ENCODE measurements at regions not wholly inside any gene's neighbourhood (a gene's known extent, or its start where the extent isn't known, plus 50 kb on each side); places are given as distances from the start of the nearest gene placed in this dataset.

GRCh38 chr5:99035942-99036341 lies 107.1 kb upstream of the CHD1 start (continued):
- no peak for TF ChIP-seq CTCF (IDR thresholded peaks at IDR 0.05)
- TF ChIP-seq IRF2 (CRISPR knock-in tag; IDR thresholded peaks at IDR 0.05; ENCODE audit: borderline replicate concordance, low read depth): no peak
- TF ChIP-seq ZNF281 (CRISPR knock-in tag; IDR thresholded peaks at IDR 0.05): no peak
- TF ChIP-seq SOX15 (CRISPR knock-in tag; IDR thresholded peaks at IDR 0.05): no peak
- no peak for TF ChIP-seq USF1 (CRISPR knock-in tag; IDR thresholded peaks at IDR 0.05)
- TF ChIP-seq ETV6 (CRISPR knock-in tag; IDR thresholded peaks at IDR 0.05): no peak
- TF ChIP-seq PREB (CRISPR knock-in tag; IDR thresholded peaks at IDR 0.05; ENCODE audit: borderline replicate concordance): no peak
- TF ChIP-seq IRF1 (CRISPR knock-in tag; IDR thresholded peaks at IDR 0.05): no peak

GRCh38 chr5:99034336-99034735 lies 105.5 kb upstream of the CHD1 start:
- POLR2A ChIA-PET: no interaction called here
- no peak for DNase-seq (ENCODE audit: low spot score)
- CTCF ChIA-PET: no interaction called here

GRCh38 chr5:99033014-99033900 lies 104.5 kb upstream of the CHD1 start:
- DNase-seq (ENCODE audit: low spot score): no peak
- ATAC-seq: no peak
- ChIA-PET CTCF (interaction anchor here (0.6 to 1.2 kb wide), 7 partner anchors 28 to 128 kb away, joined by 3 to 5 read pairs (median 4); no protein-coding TSS in a partner anchor), POLR2A (interaction anchor here (0.6 to 1.0 kb wide), 2 partner anchors 261 to 265 kb away, joined by 3 read pairs; no protein-coding TSS in a partner anchor)
- Mint-ChIP-seq H3K27ac (no peak overlapping the region), H3K9me3 (0 out of 2 replicates have a peak, but pooled peaks cover under 1% of the 10 kb centered on the region), H3K27me3 (ENCODE audit: low read depth) (no peaks in the 10 kb centered on the region), H3K36me3 (no peaks in the 10 kb centered on the region), H3K4me3 (no peak overlapping the region), H3K4me1 (no peaks in the 10 kb centered on the region)
- TF ChIP-seq OVOL2 (CRISPR knock-in tag; IDR thresholded peaks at IDR 0.05; ENCODE audit: borderline replicate concordance) (no peak), ELF4 (CRISPR knock-in tag; IDR thresholded peaks at IDR 0.05; ENCODE audit: low read depth) (no peak), PRRX2 (CRISPR knock-in tag; IDR thresholded peaks at IDR 0.05) (no peak), ZNF263 (CRISPR knock-in tag; IDR thresholded peaks at IDR 0.05; ENCODE audit: low read depth) (no peak), NFATC4 (CRISPR knock-in tag; IDR thresholded peaks at IDR 0.05) (no peak), ATF2 (CRISPR knock-in tag; IDR thresholded peaks at IDR 0.05; ENCODE audit: borderline replicate concordance, low read depth) (no peak), NFE2L1 (CRISPR knock-in tag; IDR thresholded peaks at IDR 0.05) (no peak), PREB (CRISPR knock-in tag; IDR thresholded peaks at IDR 0.05; ENCODE audit: borderline replicate concordance) (no peak), TEAD1 (CRISPR knock-in tag; IDR thresholded peaks at IDR 0.05) (no peak), ETV6 (CRISPR knock-in tag; IDR thresholded peaks at IDR 0.05) (no peak)

More at GRCh38 chr5:99034336-99034735, 105.5 kb upstream of the CHD1 start:
- ATAC-seq: no peak
- peaks cover 9% of the 10 kb centered on the region; the same call in 1 of the 2 replicates for H3K9me3 Mint-ChIP-seq
- no peaks in the 10 kb centered on the region for H3K27me3 Mint-ChIP-seq (ENCODE audit: low read depth)
- H3K27ac Mint-ChIP-seq: no peak overlapping the region
- no peak for TF ChIP-seq E2F1 (CRISPR knock-in tag; IDR thresholded peaks at IDR 0.05)
- no peaks in the 10 kb centered on the region for H3K4me1 Mint-ChIP-seq
- no peak overlapping the region for H3K4me3 Mint-ChIP-seq
- no peaks in the 10 kb centered on the region for H3K36me3 Mint-ChIP-seq

Data from WTC11 (cell line).